HT-29 (cell line): ENCODE measurements at regions not wholly inside any gene's neighbourhood (a gene's known extent, or its start where the extent isn't known, plus 50 kb on each side); places are given as distances from the start of the nearest gene placed in this dataset.

ENCODE experiments used
- DNase-seq: peaks from one replicate; pipeline ENCODE4 v3.0.0-alpha.2; 2015; ENCODE audit warnings: low spot score

DNA sequence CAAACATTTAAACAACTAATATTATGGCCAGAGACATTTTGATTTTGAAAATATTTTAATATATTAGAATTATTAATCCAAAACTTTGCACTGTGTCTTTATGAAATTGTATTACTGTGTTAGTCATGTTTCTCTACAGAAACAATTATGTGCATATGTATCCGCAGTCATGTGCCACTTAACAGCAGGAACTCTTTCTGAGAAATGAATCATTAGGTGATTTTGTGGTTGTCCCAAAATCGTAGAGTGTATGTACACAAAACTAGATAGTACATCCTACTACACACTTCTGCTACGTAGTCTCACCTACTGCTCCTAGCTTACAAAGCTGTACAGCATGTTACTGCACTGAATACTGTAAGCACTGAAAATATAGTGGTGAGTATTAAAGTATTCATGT, 479.2 kb upstream of the DSEL start:
- no peak for DNase-seq

DNA sequence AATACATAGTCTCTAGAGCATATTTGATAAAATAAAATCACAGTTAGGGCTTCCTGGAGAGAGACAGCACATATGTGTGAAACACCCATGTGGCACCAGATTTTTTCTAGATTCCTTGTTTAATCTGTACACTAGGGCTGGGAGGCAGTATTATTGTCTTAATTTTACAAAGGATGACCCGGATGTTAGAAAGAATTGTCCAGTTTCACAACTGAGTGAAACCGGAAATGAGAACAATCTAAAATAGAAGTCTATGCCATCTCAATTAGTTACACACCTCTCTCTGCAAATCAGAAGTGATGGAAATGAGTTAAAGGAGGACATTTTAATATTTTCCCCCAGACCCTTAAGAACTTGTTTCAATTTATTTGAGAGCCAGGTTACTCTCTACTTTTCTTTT, 463.7 kb upstream of the DSEL start:
- DNase-seq = no peak

DNA sequence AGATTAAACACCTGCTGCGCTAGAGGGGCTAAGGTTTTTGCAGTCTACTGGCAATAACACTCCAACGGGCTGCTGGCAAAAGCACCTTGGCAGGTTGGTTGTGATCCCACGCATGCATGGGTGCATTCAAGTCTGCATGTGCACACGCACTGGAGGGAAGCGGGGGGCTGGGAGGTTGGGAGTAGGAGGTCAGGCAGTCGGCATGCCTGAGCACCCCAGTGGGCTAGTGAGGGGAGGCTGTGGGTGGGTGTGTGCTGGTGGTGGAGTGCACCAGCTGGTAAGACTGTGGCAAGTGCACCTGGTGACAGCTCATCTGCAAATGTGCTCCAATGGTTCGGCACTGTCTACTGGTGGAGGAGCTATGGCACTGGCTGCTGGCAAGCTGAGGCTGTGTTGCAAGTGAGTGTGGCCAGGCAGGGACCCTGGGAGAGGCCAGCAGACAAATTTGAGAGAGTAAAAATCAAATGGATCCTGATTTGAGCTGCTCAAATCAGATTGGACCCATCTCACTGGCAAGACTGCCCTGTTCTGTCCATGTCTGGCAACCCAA, 460.6 kb upstream of the DSEL start:
- DNase-seq = no peak

DNA sequence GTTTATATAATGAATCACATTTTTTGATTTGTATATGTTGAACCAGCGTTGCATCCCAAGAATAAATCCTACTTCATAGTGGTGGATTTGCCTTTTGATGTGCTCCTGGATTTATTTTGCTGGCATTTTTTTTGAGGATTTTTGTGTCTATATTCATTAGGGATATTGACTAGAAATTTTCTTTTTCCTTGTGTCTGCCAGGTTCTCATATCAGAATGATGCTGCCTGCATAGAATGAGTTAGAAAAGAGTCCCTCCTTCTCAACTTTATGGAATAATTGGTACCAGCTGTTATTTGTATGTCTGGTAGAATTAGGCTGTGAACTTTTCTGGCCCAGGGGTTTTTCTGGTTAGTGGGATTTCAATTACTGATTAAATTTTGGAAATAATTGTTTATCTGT, 457.4 kb upstream of the DSEL start:
- DNase-seq = no peak

DNA sequence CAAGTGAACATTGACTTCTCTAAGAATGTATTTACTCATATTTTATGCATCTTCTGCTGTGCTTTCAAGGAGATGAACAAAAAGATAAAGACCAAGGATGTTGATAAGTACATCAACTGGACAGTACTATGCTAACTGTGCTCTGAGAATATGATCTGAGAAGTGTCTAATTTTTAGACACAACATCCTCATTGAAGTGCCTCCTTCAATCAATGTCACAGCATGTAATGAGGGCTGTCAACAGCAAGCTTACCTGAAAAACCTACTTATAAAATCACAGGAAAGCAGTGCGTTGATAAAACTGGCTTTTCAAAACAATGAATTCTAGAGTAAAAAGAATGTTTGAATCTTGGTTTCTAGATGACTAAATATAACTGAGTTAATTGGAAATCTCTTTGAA, 452.9 kb upstream of the DSEL start:
- no peak for DNase-seq

DNA sequence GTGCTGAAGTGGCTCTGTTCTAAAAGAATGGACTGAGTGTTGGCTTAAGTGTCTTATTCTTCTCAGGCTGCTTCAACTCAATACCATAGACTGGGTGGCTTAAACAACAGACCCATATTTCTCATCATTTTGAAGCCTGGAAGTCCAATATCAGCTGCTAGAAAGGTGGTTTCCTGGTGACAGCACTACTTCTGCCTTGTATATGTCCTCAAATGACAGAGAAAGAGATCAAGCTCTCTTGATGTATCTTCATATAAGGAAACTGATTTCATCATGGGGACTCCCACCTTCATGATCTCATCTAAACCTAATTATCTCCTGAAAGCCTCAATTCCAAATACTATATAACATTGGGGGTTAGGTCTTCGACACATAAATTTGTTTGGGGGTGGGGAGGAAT, 449.7 kb upstream of the DSEL start:
- DNase-seq = no peak

DNA sequence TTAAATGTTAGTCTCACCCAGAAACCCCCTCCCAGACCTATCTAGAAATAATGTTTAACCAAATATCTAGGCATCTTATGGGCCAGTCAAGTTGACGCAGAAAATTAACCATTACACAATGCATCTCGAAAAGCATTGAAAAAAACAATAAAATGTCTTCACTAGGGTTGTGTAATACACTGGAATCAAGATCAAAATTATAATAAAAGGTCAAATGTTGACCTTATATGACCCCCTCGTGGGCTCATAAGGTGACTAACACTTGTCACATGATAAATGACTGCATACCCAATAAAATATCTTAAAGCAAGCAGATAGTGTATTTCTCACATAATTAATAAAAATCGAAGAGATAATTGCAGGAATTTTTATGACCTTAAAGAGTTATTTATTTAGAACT, 447.9 kb upstream of the DSEL start:
- DNase-seq = no peak

DNA sequence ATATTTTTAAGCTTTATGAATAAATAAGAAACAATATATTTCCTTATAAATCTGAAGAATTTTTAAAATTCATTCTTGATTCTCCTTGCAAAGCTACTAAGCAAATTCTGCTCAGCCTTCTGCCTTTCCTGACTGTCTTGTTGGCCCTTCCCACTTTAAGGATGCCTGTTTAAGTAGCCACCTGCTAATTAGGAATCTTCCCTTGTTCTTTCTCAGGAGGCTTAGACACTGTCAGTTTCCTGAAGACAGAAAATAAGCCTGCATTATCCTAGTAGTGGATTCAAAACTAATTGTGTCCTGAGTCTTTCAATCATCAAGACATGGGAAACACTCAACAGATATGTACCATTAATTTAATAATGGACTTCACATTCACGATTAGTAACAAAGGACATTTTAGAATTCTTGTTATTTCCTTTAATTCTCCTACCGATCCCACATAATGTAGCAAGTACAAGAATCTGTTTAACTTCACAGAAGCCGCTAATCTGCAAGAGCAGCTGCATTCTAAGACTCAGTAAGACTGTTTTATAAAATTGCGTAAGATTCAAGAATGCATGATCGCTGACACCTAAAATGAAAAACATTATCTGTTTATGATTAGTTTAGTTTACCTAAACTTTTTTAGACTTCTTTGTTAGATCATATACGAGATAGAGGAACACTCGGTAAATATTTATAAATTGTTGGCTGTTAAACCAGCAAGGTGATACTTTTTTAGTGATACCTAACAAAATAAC, 445.4 kb upstream of the DSEL start:
- no peak for DNase-seq

DNA sequence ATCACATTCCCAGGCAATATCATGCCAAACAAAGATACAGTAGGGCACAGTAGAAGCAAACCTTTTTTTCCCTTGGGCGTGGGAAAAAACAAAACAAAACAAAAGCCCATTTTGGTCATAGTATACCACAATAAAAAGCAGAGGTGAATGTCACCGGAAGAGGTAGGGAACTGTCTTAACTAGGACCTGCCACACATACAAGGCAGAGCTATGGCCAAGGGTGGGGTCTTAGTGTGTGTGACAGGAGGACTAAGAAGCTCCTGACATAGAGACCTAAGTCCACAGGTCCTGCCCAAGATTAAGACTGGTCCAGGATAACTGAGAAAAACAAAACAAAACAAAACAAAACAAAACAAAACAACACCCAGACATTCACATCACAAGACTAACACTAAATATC, 441.2 kb upstream of the DSEL start:
- DNase-seq = no peak

DNA sequence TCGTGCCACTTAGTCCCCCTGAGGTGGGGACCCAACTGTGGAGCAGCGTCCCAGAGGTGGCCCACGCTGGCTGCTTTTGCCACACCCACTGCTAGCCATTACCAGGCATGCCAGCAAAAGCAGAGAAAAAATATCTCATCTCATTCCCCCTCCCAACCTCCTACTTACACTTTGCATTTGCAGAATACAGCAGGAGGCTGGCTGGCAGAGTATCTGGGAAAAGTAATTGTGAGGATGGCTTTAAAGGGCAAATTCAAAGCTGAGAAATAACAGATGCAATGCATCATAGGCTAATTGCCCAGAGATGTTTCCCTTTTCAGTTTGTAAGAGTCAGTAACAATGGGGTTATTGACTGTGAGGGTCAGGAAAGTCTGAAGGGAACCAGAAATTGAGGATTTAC, 438.1 kb upstream of the DSEL start:
- no peak for DNase-seq

DNA sequence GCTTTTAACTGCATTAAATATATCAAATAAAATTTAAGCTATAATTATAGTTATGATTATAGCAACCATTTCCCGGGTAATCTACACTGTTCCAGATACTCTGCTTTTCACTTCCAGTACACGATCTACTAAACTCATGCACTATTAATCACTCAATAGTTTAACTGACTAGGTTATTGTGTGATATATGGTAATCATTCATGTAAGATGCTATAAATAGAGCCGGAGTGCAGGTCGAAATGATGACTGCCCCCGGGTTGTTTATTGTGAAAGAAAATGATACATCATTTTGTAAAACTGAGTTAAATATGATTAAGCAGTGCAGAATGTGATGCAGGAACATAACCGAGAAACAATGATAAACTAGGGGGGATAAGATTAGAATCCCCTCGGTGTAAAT, 434.6 kb upstream of the DSEL start:
- no peak for DNase-seq

DNA sequence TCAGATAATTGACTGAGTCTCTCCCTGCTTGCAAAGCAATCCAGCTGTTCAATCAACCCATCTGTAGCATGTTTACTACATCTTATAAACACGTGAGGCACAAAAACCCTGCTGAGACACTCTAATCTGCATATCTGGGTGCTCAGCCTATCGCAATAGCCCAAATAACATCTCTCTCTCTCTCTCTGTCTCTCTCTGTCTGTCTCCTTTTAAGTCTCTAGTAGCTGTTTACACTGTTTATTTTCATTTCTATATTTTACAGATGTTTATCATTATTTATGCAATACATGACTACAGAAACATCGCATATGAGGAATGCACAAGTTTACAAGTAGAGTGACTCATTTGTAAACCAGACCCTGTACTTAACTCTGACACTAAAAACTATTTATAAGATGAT, 422.1 kb upstream of the DSEL start:
- no peak for DNase-seq

DNA sequence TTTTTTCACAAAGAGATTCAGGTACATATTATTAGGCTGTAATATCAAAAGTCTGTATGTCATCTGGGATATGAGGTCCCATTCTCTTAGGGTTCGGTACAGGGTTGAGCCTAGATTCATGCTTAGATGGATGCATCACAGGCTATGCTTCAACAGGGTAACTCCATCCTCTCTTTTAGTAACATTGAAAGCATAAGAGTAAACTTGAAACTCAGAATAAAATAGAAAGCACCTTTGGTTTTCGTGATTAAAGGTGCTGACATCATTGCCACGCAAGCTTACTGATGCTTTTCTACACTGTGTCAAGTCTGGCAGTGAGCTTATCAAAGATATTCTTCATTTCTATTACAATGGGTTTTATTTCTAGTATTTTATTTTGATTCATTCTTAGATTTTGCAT, 419.1 kb upstream of the DSEL start:
- DNase-seq = no peak

DNA sequence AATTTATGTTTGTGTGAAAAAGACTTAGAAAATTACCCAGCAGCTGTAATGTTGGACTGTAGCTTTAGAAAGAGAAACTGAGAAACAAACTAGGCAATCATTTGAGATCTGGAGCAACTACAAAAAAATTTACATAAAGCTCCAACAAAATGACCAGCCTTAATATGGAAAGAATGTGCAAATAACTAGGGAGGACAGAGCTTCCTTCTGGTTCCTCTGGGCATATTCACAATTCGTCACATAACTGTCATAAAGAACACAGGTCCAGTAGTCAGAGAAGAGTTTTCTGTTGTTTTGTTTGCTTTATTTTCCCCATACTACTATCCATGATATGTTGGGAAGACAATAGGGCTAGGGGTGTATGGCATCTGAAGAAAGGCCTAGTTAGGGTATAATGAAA, 416.8 kb upstream of the DSEL start:
- no peak for DNase-seq

DNA sequence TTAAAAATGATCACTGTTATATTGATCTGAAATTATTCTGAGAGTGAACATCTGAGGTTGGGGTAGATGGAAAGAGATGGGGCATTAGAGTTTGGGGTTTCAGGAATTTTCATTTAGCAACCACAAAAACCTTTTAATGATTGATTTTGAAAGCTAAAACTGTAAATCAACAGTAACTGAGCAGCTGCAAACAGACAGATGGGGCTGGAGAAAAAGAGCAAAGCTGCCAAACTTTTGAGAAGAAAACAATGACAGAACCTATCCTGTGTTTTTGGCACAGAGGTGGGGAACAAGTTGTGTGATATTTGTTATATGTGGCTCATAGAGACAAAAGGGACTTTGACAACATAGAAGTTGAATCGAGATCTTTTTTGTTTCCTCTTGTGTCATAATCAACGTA, 415.8 kb upstream of the DSEL start:
- no peak for DNase-seq

DNA sequence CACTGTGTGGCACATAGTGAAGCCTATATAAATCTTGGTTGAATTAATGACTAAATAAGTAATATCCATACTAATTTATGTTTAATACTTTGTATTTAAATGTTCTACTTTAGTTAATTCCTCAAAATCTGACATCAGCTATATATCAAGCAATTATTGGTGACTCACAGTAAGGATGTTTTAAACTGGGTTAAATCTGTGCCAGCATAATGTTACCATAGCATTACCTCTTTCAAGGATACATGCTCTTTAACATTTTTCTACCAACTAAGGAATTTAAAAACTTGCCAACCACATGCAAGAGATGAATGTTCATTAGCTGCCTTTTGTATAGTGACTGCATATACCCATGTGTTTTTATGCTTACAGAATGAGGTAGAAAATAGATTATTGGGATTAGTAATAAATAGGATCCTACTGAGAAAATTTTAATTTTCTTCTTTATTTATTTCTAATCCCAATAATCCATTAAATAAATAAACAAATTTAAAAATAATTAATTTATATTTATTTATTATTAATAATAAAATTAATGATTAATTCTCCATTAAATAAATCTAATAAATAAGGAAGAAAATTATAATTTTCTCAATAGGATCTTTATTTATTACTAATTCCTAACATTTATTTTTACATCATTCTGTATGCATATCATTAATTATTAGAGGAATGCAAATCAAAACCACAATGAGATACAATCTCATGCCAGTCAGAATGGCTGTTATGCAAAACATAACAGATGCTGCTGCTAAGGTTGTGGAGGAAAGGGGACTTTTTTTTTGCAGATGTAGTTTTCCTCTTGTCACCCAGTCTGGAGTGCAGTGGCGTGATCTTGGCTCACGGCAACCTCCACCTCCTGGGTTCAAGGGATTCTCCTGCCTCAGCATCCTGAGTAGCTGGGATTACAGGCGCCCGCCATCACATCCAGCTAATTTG, 410.7 kb upstream of the DSEL start:
- no peak for DNase-seq

DNA sequence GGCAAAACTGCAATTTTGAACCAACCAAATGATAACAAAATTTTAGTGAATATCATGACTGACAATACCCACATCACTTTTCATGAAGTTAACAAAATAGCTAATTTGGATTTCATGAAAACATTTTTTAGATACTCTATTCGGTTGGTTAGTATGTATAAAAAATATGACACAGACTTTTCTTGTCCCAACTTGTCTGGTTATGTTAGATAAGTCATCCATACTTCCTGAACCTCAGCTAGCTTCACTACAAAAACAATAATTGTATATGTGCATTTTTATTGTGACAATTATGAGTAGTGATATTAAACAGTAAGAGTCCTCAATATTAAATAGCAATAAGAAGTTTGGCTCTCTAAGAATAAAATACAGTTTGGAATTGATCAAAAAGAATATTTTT, 408.1 kb upstream of the DSEL start:
- DNase-seq = no peak

DNA sequence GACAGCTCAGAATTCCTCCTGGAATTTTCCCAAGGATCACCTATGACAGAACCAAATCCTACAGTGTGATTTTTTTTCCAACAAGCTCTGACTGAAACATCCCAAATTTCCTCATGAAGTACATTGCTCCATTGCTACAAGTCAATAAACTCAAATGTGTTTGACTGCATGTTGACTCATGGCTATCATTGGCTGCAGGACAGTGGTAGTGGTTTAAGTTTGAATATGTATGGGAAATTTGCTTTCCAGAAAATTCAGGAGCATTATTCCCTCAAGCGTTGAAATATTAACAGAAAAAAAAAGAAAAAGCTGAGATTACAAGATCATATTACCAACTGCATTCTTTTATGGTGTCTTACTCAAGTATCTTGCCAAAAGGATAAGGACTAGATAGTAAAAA, 402.8 kb upstream of the DSEL start:
- DNase-seq = no peak

DNA sequence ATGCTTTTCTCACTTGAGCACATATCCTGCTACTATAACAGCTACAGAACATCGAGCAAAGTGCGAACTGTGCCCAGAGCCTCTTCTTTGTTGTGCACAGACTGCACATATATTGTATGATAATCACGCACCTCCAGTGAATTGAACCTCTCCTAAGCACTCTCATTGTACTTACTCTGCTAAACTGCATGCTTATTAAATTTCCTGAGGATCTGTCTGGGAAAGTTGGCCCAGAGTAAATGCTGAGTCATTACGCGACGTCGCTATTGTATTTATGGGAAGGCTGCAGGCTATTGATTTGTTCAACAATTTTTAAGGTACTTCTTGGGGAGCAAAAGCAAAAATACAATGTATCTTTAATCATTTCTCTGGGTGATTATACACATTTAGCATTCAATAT, 399.6 kb upstream of the DSEL start:
- DNase-seq = no peak

DNA sequence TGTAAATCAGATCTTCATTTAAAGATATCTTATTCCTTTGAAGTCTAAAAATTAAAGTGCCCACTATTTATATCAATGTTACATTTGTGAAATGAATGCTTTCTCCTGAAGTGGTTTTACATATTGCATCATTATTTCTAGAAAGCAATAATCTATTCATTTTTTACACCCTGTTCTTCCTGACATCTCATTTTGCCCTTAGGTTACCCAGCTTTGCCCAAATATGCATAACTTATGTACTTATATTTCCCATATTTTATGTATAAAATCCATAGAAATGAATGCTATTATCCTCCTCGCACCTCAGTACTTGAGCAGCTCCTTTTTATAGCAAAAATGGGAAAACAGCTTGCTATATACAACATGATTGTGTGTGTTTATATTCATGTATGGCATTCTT, 396.5 kb upstream of the DSEL start:
- no peak for DNase-seq

DNA sequence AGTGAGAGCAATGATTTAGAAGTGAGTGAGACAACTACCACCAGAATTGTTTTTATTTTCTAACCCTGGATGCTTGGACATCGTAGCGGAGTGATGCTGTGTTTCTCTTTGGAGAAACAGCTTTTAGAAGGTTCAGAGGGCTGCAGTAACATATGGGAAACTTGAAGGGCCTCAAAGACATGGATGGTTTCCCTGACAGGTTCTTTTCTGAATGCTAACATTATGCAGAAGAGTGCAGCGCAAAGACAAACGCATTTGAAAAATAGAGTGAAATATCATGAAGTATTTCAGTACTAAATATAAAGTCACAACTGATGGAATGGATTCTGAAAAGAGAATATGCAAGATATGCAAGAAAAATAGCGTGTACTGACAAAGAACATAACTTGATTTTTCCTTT, 385.1 kb upstream of the DSEL start:
- no peak for DNase-seq

DNA sequence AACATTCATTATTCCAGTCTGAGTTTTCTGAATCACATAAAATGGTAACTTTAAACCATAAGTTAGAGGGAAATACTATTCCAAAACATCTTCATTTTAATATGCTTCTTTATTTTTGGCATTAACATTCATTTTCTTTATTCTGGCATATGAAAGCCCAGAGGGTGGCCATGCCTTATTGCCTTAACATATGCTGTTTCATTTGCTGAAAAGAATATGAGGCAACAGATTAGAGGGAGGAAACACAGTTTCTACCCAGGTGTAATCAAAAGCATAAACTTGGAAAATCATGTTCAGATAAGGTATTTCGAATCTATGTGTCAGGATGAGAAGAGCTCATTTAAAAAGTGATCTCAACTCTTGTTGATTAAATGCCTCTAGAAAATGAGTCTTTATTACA, 379.9 kb upstream of the DSEL start:
- no peak for DNase-seq

DNA sequence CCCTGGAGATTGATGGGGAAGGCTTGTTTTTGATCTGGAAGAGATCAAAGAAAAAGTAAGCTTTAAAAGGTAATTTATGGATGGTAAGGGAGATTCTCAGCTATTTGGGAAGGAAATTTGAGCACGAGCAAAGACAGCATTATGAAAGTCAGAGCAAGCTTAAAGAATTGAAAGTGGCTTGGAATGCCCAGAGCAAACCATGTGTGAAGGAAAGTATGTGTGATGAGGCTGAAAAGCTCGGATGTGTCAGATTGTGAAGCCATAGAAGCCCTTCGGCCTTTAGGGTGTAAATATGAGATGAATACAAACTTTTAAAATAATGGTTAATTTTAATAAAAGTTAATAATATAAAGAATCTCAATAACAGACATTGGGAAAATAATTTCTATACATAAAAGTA, 377.4 kb upstream of the DSEL start:
- DNase-seq = no peak
